Astrocyte of the spinal cord (primary cell): ENCODE measurements at regions not wholly inside any gene's neighbourhood (a gene's known extent, or its start where the extent isn't known, plus 50 kb on each side); places are given as distances from the start of the nearest gene placed in this dataset.

Experiments used
- DNase-seq: peaks from one replicate; pipeline ENCODE4 v3.0.0; 2011; ENCODE audit warnings: low read depth, low spot score
- H3K4me3 ChIP-seq: 2 replicates; pipeline ENCODE4 v1.5.1; 2011; ENCODE audit warnings: low read depth, mild to moderate bottlenecking, low read length, moderate library complexity
- in situ Hi-C: cut with HindIII; loops from 2 replicates; pipeline ENCODE4 v1.10.0; 2017; ENCODE audit warnings: low sequenced_read_pairs
- TF ChIP-seq, protein P1 (sequence below): IDR thresholded peaks from 2 replicates; pipeline ENCODE4 v1.5.1; 2012; ENCODE audit warnings: low read depth, mild to moderate bottlenecking, low read length, inconsistent platforms

DNA sequence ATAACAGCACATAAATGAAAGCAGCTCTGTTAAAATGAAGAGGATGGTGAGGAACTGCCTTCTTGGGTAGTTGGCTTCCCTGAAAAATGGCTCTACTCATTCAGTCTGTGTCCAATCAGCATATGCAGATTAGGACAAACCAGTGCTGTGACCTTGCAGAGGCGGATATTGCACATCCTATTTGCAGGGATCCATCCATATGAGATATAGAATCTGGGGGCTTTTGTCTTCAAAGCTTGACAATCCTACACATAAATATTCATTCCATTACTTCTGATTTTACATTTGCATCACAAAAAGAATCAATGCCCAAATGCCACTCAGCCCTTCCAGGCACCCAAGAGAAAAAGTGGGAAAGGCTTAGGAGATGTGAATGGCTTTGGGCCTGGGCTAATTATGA is 383.7 kb downstream of the EMP1 start:
- TF ChIP-seq, protein P1, sequence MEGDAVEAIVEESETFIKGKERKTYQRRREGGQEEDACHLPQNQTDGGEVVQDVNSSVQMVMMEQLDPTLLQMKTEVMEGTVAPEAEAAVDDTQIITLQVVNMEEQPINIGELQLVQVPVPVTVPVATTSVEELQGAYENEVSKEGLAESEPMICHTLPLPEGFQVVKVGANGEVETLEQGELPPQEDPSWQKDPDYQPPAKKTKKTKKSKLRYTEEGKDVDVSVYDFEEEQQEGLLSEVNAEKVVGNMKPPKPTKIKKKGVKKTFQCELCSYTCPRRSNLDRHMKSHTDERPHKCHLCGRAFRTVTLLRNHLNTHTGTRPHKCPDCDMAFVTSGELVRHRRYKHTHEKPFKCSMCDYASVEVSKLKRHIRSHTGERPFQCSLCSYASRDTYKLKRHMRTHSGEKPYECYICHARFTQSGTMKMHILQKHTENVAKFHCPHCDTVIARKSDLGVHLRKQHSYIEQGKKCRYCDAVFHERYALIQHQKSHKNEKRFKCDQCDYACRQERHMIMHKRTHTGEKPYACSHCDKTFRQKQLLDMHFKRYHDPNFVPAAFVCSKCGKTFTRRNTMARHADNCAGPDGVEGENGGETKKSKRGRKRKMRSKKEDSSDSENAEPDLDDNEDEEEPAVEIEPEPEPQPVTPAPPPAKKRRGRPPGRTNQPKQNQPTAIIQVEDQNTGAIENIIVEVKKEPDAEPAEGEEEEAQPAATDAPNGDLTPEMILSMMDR = no peak
- no peak overlapping the region for H3K4me3 ChIP-seq
- in situ Hi-C loops = no loop called here
- no peak for DNase-seq

DNA sequence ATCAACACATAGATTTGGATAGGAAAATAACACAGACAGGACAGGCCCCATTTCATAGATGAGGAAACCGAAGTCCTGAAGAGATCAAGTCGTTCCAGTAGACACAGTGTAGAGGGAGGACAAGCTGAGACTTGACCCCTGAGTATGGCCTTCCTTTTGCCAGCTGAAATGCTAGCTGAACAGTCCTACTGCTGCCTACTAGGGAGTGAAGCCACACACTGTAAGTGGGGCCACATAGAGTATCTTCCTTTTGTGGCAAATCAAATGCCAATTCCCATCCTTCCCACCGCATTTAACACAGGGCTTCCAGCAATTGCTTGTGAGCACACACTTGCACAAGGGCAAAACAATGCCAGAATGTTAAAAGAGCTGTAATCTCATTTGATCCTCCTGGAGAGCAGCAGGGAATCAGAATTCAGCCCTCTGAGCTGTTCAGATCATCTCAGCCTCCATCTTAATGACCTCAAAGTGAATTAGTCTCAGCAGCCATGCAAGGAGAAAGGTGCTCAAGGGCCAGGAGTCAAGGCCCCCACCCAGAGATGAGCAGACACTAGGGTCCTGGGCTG is 380.5 kb downstream of the EMP1 start:
- DNase-seq = no peak
- TF ChIP-seq, protein P1 = no peak
- no peak overlapping the region for H3K4me3 ChIP-seq
- in situ Hi-C loops = no loop called here

DNA sequence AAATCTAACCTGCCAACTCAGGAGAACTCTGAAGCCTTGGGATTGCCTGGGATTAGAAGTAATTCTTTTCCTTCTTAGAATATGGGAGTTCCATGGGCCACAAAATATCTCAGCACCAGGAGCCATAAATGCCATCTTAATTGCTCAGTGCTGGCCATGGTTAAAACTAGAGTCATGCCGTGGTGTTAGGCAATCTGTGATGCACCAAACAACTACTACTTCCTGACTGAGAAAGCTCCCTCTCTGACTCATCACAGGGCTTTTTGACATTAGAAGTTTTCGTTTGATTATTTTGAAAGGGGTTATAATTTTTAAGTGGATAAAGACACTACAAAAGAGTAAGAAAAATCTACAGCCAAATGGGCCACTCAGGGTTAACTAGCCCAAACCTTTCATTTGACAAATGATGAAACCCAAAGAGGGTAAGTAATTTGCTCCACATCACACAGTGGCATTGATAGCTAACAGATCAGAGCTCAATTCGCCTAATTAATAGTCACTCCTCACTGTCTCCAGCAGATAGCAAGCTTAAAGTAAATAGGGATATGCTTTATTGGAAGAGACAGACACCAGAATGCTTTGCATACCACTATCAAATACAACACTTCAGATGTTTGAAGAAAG is 377.3 kb downstream of the EMP1 start:
- TF ChIP-seq, protein P1 = no peak
- no peak overlapping the region for H3K4me3 ChIP-seq
- DNase-seq = peak; percentile 9
- in situ Hi-C loops = no loop called here

DNA sequence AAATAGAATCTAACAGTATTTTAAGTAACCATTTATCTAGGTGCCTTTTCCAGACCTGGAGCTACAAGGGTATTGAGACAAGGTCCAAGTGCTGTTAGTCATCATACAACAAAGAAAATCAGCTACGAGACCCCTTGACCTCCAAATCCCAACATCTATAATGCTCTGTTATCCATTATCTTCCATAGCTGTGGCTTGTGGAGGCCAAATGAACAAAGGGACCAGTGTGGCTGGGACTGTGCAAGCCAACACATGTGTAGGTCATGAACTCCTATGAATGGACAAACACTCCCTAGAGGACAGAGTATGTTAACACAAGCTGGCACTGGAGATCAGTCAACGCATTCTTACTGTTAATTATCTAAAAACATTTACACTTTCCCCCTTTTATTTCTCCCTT is 374.5 kb downstream of the EMP1 start:
- H3K4me3 ChIP-seq = no peak overlapping the region
- in situ Hi-C loops = no loop called here
- TF ChIP-seq, protein P1 = no peak

DNA sequence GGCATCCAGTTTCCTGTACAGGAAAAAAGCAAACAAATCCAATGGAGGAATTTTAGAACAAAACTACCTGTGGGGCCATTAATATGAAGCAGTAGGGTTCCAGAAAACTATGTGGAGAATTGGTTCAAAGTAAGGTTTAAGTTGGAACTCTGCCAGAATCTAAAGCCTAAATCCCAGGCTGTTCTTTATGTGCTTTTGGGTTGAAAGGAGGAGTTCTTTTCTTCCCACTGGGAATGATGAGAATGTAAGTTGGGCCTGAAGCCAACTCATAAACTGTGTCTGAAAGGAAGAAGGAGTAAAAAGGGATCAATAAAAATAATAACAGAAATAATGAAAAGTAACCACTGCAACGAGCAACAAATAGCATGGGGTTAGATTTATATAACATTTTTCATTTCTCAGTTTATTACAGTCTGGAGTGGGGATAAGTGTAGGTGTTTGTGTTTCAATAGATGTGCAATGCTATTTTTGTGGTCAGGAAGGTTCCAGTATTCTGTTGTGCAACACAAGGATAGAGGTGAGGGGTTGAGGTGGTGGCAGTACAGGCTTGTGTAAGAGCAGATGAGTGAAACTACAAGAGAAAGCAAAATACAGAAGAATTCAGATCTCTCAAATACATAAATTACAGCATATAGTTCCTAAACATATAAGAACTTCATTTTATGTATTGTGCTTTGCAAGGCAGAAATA is 373.6 kb downstream of the EMP1 start:
- TF ChIP-seq, protein P1 = no peak
- in situ Hi-C loops = no loop called here
- no peak overlapping the region for H3K4me3 ChIP-seq
- DNase-seq = no peak

More for the DNA sequence above, 374.5 kb downstream of the EMP1 start:
- no peak for DNase-seq

DNA sequence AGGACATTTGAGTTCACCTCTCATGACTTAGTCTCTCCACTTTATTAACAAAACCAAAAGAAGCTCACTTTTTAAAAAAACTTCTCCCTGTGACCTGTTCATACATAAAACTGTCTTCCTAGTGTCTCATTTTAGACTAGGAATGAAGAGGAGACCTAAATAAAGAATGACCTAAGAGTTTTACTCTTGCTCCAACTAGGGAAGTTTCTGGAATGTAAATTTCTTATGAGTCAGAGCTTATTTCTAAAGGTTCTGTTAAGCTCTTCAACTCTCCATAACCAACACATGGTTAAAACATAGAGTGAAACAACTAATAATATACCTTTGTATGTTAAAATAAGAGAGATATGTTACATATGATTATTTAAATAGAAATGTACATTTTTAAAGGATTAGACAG is 369.8 kb downstream of the EMP1 start:
- in situ Hi-C loops = no loop called here
- no peak for DNase-seq
- TF ChIP-seq, protein P1 = no peak
- no peak overlapping the region for H3K4me3 ChIP-seq
